Neuronal stem cell (in vitro differentiated cells): ENCODE measurements at regions not wholly inside any gene's neighbourhood (a gene's known extent, or its start where the extent isn't known, plus 50 kb on each side); places are given as distances from the start of the nearest gene placed in this dataset.
A peak's percentile ranks its signal among the peaks of the same experiment; 100 is the strongest.

Experiments
- DNase-seq: peaks from one replicate; pipeline ENCODE4 v3.0.0-alpha.2; 2013; ENCODE audit warnings: low spot score
- H2AFZ ChIP-seq: one replicate; pipeline ENCODE4 v1.6.1; 2013; ENCODE audit warnings: mild to moderate bottlenecking, low read length, inconsistent platforms
- H2AK5ac ChIP-seq: 2 replicates; pipeline ENCODE4 v1.6.1; 2013; ENCODE audit warnings: low read depth, mild to moderate bottlenecking, inconsistent platforms, low read length, moderate library complexity, mixed read lengths
- H2BK120ac ChIP-seq: 2 replicates; pipeline ENCODE4 v1.6.1; 2013; ENCODE audit warnings: low read depth, mild to moderate bottlenecking, inconsistent platforms, low read length, moderate library complexity, mixed read lengths
- H2BK12ac ChIP-seq: one replicate; pipeline ENCODE4 v1.6.1; 2013; ENCODE audit warnings: low read length, inconsistent platforms
- H2BK15ac ChIP-seq: 2 replicates; pipeline ENCODE4 v1.6.1; 2013; ENCODE audit warnings: mild to moderate bottlenecking, low read length, inconsistent platforms, mixed read lengths
- H2BK5ac ChIP-seq: one replicate; pipeline ENCODE4 v1.6.1; 2013; ENCODE audit warnings: inconsistent platforms, mild to moderate bottlenecking, low read length, moderate library complexity
- H3K14ac ChIP-seq: one replicate; pipeline ENCODE4 v1.6.1; 2013; ENCODE audit warnings: low read length, inconsistent platforms
- H3K18ac ChIP-seq: 2 replicates; pipeline ENCODE4 v1.6.1; 2013; ENCODE audit warnings: low read length, inconsistent platforms
- H3K23ac ChIP-seq: 2 replicates; pipeline ENCODE4 v1.6.1; 2013; ENCODE audit warnings: low read depth, mild to moderate bottlenecking, mixed read lengths, low read length, inconsistent platforms; ENCODE audit not compliant: poor library complexity
- H3K27ac ChIP-seq: replicated peaks from 3 replicates; pipeline ENCODE4 v1.5.1; 2013; ENCODE audit warnings: low read length, inconsistent platforms
- H3K27me3 ChIP-seq, 3 experiments: 2 replicates each; pipeline ENCODE4 v1.6.1; 2013; ENCODE audit warnings: low read length in 3 of 3, mild to moderate bottlenecking in 2 of 3, inconsistent platforms in 1 of 3, low read depth in 1 of 3, mixed read lengths in 1 of 3, moderate library complexity in 1 of 3; ENCODE audit not compliant: control insufficient read depth in 3 of 3, insufficient read depth in 3 of 3
- H3K36me3 ChIP-seq, 2 donors: replicated peaks in 1 of 2; 2 replicates each; pipeline ENCODE4 v1.6.1; 2013; ENCODE audit warnings: low read length in 2 of 2; ENCODE audit not compliant: control insufficient read depth in 2 of 2, insufficient read depth in 2 of 2
- H3K4ac ChIP-seq: 2 replicates; pipeline ENCODE4 v1.6.1; 2013; ENCODE audit warnings: inconsistent platforms, mild to moderate bottlenecking, low read length, moderate library complexity
- H3K4me1 ChIP-seq, 2 donors: 1 replicate in 1 of 2; 2 replicates in 1 of 2; pipeline ENCODE4 v1.6.1; 2013; ENCODE audit warnings: low read length in 2 of 2, low read depth in 1 of 2; ENCODE audit not compliant: control insufficient read depth in 2 of 2, insufficient read depth in 1 of 2
- H3K4me2 ChIP-seq: one replicate; pipeline ENCODE4 v1.6.1; 2013; ENCODE audit warnings: mild to moderate bottlenecking, low read length, inconsistent platforms; ENCODE audit not compliant: insufficient read depth, poor library complexity, severe bottlenecking
- H3K4me3 ChIP-seq, 2 donors: 2 replicates each; pipeline ENCODE4 v1.5.1; 2013; ENCODE audit warnings: low read length in 2 of 2, mild to moderate bottlenecking in 2 of 2, inconsistent platforms in 1 of 2, moderate library complexity in 1 of 2
- H3K79me1 ChIP-seq: one replicate; pipeline ENCODE4 v1.6.1; 2013; ENCODE audit warnings: low read depth, mild to moderate bottlenecking, inconsistent platforms, low read length, moderate library complexity
- H3K9ac ChIP-seq: one replicate; pipeline ENCODE4 v1.6.1; 2013; ENCODE audit warnings: mild to moderate bottlenecking, low read depth, low read length, inconsistent platforms; ENCODE audit not compliant: poor library complexity
- H3K9me3 ChIP-seq, 2 donors: replicated peaks in 1 of 2; 2 replicates each; pipeline versions ENCODE3 to v1.6.1; 2013; ENCODE audit warnings: low read length in 2 of 2, mild to moderate bottlenecking in 2 of 2, inconsistent platforms in 1 of 2, low read depth in 1 of 2, mixed read lengths in 1 of 2, moderate library complexity in 1 of 2; ENCODE audit not compliant: control insufficient read depth in 2 of 2, insufficient read depth in 1 of 2
- H4K8ac ChIP-seq: one replicate; pipeline ENCODE4 v1.6.1; 2013; ENCODE audit warnings: low read depth, mild to moderate bottlenecking, inconsistent platforms, low read length, moderate library complexity
- H4K91ac ChIP-seq: one replicate; pipeline ENCODE4 v1.6.1; 2013; ENCODE audit warnings: low read length, low read depth, mild to moderate bottlenecking, inconsistent platforms; ENCODE audit not compliant: poor library complexity
- WGBS, 2 donors: extraction: QIAGEN DNeasy Blood & Tissue Kit; methylation state at CpG; one replicate each; pipeline ENCODE4 v1.1.7; 2013; ENCODE audit warnings: missing lambda C conversion rate in 2 of 2, mixed read lengths in 1 of 2; ENCODE audit not compliant: insufficient read length in 2 of 2, insufficient replicate concordance in 1 of 2; ENCODE audit errors: extremely low coverage in 2 of 2; 5-methylcytosine and 5-hydroxymethylcytosine counted together

GRCh38 chrX:1720836-1721235, 106.0 kb downstream of the ASMT start:
- H3K79me1 ChIP-seq, result no peaks in the 10 kb centered on the region
- no peak overlapping the region for H4K91ac ChIP-seq
- no peak overlapping the region for H2BK5ac ChIP-seq
- H3K18ac ChIP-seq, result no peak overlapping the region
- H2BK15ac ChIP-seq, result no peak overlapping the region
- no peak overlapping the region for H3K4me3 ChIP-seq
- no peak overlapping the region for H2AFZ ChIP-seq
- no peak overlapping the region for H3K23ac ChIP-seq
- peaks cover 0 to 3% of the 10 kb centered on the region in 2 donors for H3K4me1 ChIP-seq
- no peaks in the 10 kb centered on the region for H3K27me3 ChIP-seq
- no peaks in the 10 kb centered on the region for H3K36me3 ChIP-seq
- no peak overlapping the region for H2AK5ac ChIP-seq
- H2BK120ac ChIP-seq, result no peak overlapping the region
- H2BK12ac ChIP-seq, result no peak overlapping the region
- no peaks in the 10 kb centered on the region for H3K9me3 ChIP-seq
- H3K27ac ChIP-seq, result no peak overlapping the region
- DNase-seq, result no peak
- H3K4ac ChIP-seq, result no peak overlapping the region
- H4K8ac ChIP-seq, result no peak overlapping the region
- H3K4me2 ChIP-seq, result no peak overlapping the region
- WGBS, 2 donors, result no CpG with 5 or more reads among the region's 3 CpGs
- no peak overlapping the region for H3K14ac ChIP-seq
- no peak overlapping the region for H3K9ac ChIP-seq

DNA sequence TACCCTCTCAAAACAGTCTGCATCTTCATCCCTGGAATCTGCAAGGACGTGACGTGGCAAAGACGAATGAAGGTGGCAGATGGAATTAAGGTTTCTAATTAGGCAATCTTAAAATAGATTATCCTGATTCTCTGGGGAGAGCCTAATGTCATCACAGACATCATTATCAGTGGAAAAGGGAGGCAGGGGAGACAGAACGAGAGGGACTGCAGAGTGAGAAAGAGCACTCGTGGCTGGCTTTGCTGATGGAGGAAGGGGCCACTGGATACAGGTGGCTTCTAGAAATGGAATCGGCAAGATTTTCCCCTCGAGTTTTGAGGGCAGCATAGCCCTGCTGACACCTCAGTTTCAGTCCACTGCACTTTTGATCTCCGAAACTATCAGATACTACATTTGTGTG, 110.6 kb downstream of the ASMT start:
- H3K79me1 ChIP-seq, result no peaks in the 10 kb centered on the region
- H3K9me3 ChIP-seq, result no peaks in the 10 kb centered on the region
- H3K27ac ChIP-seq, result no peak overlapping the region
- no peak overlapping the region for H3K14ac ChIP-seq
- H3K4me3 ChIP-seq, result no peak overlapping the region
- no peak overlapping the region for H3K23ac ChIP-seq
- DNase-seq, result no peak
- H3K4me2 ChIP-seq, result no peak overlapping the region
- no peak overlapping the region for H3K18ac ChIP-seq
- H2AK5ac ChIP-seq, result no peak overlapping the region
- no peak overlapping the region for H3K4ac ChIP-seq
- no peak overlapping the region for H2BK15ac ChIP-seq
- no CpG with 5 or more reads among the region's 8 CpGs for WGBS, 2 donors
- no peak overlapping the region for H2AFZ ChIP-seq
- H2BK120ac ChIP-seq, result no peak overlapping the region
- H3K36me3 ChIP-seq, result no peaks in the 10 kb centered on the region
- no peak overlapping the region for H2BK12ac ChIP-seq
- no peak overlapping the region for H4K91ac ChIP-seq
- no peak overlapping the region for H2BK5ac ChIP-seq
- no peaks in the 10 kb centered on the region for H3K27me3 ChIP-seq
- peaks cover 0 to 2% of the 10 kb centered on the region in 2 donors for H3K4me1 ChIP-seq
- no peak overlapping the region for H3K9ac ChIP-seq
- H4K8ac ChIP-seq, result no peak overlapping the region

- DNase-seq, result peak; percentile 11
Observed at GRCh38 chrX:1727531-1728027, 112.7 kb downstream of the ASMT start.

GRCh38 chrX:1734806-1735205, 119.9 kb downstream of the ASMT start:
- Histone ChIP-seq H2BK15ac (no peak overlapping the region), H3K4me2 (no peak overlapping the region), H3K79me1 (no peaks in the 10 kb centered on the region), H3K4me1 (no peaks in the 10 kb centered on the region), H3K23ac (no peak overlapping the region), H3K9ac (no peak overlapping the region), H3K18ac (no peak overlapping the region), H2BK120ac (no peak overlapping the region), H3K36me3 (no peaks in the 10 kb centered on the region), H3K4ac (no peak overlapping the region), H4K8ac (no peak overlapping the region), H2BK12ac (no peak overlapping the region), H3K9me3 (no peaks in the 10 kb centered on the region), H2BK5ac (no peak overlapping the region), H3K27me3 (no peaks in the 10 kb centered on the region), H3K4me3 (no peak overlapping the region), H2AFZ (no peak overlapping the region), H4K91ac (no peak overlapping the region), H2AK5ac (no peak overlapping the region), H3K14ac (no peak overlapping the region), H3K27ac (no peak overlapping the region)
- DNase-seq, result no peak
- no CpG with 5 or more reads among the region's 5 CpGs for WGBS, 2 donors

More at GRCh38 chrX:1727531-1728027, 112.7 kb downstream of the ASMT start:
- peaks cover 0 to 2% of the 10 kb centered on the region in 2 donors for H3K4me1 ChIP-seq
- no peak overlapping the region for H2AK5ac ChIP-seq
- H3K4ac ChIP-seq, result no peak overlapping the region
- no peak overlapping the region for H2BK5ac ChIP-seq
- H3K9ac ChIP-seq, result peak overlapping the region; percentile 63
- H4K91ac ChIP-seq, result no peak overlapping the region
- no peak overlapping the region for H3K27ac ChIP-seq
- H3K23ac ChIP-seq, result no peak overlapping the region
- H3K18ac ChIP-seq, result peak overlapping the region; percentile 57
- H2AFZ ChIP-seq, result no peak overlapping the region
- no peaks in the 10 kb centered on the region for H3K36me3 ChIP-seq
- H2BK15ac ChIP-seq, result peak overlapping the region; percentile 30
- no peak overlapping the region for H2BK12ac ChIP-seq
- H4K8ac ChIP-seq, result no peak overlapping the region
- no peak overlapping the region for H3K4me3 ChIP-seq
- H3K9me3 ChIP-seq, result no peaks in the 10 kb centered on the region
- no peak overlapping the region for H3K4me2 ChIP-seq
- H3K14ac ChIP-seq, result no peak overlapping the region
- H3K79me1 ChIP-seq, result no peaks in the 10 kb centered on the region
- H2BK120ac ChIP-seq, result no peak overlapping the region
- no CpG with 5 or more reads among the region's 11 CpGs for WGBS, 2 donors
- H3K27me3 ChIP-seq, result no peaks in the 10 kb centered on the region
